Renal pelvis (tissue), 1 donor: ENCODE measurements at regions not wholly inside any gene's neighbourhood (a gene's known extent, or its start where the extent isn't known, plus 50 kb on each side); places are given as distances from the start of the nearest gene placed in this dataset.
"Not testable (repeated sequence)": the region's sequence is repeated elsewhere in the genome, so short reads cannot be mapped to it uniquely, and the experiment has no call there.

ENCODE experiments used
- DNase-seq: peaks from one replicate; pipeline ENCODE4 v3.0.0-alpha.2; 2013

DNA sequence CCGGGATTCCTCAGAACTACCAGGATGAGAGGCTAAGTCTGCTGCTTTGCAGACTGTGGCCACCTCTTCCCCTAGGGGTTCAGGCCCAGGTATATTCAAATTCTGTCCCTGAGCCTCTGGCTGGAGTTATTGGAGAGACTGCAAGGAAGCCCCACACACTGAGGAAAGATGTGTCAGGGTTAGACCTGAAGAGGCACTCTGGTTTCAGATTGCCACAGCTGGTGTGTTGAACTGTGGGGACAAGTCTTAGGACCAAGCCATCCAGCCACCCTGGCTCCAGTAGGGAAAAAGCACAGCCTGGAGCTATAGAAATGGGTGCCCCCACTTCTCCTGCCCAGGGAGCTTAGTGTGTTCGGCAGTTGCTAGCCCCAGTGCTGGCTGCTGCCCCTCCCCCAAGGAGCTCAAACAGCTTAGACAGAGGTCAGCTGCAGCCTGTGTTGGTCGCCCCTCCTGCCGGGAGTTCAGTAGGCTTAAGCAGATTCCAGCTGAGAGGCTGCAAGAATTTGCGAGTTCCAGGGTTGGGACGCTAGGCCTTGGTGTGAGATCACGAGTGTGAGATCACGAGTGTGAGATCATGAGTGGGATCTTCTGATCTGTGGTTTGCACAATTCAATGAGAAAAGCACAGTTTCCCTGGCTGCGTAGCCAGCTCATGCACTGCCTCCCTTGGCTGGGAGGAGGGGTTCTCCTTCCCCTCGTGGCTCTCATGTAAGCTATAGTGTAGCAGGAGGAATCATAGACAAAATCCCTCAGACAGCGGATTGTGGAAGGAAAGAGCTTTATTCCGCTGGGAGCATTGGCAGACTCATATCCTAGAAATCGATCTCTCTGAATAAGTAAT lies 552.1 kb upstream of the CHORDC1 start:
- no peak for DNase-seq

- DNase-seq: no peak
Observed at GRCh38 chr11:90770007-90770406, 547.2 kb upstream of the CHORDC1 start.

DNA sequence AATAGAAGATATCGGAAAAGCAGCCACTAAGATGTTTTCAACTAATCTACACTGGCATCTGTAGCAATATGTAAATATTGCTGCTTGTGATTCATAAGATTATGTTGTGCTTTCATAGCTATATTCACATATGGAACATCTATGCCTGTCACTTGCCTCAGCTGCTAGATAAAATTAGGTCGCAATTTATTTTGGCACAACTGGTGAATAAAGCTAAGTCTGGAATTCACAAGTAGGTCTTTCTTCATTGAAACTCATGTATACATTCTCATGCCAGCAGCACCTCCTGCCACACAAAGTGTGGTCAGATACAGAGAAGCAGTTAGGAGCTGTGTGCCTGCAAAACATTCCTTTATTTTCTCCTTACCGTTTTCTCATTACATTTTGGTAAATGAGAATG lies 543.3 kb upstream of the CHORDC1 start:
- DNase-seq: no peak

DNA sequence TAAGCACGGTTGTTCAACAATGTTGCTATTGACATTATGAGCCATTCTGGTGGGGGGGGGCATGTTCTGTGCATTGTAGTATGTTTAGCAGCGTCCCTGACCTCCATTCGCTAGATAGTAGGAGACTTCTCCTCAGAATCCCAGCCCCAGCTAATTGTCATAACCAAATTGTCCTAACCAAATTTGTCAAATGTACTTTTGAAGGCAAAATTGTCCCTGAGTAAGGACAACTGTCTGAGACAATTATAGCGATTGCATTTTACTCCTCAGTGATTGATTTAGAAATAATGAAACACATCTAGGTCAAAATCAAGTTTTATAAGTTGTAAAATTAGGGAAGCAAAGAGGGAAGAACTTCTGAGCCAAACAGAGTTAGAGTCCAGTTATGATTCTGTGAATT lies 541.8 kb upstream of the CHORDC1 start:
- DNase-seq: no peak

GRCh38 chr11:90757849-90758494 lies 535.1 kb upstream of the CHORDC1 start:
- no peak for DNase-seq

DNA sequence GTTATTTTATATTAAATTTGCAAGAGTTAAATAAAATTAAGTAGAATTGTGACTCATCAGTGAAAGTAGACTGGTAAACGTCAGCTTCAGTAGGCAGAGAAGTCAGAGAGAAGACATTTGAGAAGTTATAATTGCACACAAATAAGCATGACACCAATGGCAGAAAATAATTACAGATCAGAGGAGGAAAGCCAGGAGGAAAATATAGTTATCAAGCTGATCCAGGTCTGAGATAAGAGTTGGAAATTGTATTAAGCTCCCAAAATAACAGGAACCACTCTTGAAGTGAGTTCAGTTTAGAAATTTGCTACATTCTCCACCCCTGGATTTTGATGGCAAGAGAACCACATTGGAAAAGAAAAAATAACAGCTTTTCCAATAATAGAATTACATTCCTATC lies 533.8 kb upstream of the CHORDC1 start:
- DNase-seq: no peak

DNA sequence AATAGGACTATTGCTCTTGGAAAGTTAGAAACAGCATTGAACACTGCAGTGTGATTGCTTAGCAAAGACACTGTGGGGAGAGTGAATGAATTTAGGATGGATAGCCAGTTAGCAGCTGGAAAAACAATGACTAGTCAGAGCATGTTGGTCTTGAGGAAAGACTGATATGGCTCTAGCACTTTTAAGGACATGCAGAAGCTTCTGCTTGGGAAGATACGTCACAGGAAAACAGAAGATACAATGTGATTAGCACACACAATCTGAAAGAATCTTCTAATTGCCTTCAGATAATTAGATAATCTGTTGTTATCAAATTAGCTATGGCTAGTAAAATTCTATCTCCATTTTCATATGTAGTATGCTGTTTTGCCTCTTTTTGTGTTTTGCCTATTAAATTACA lies 530.7 kb upstream of the CHORDC1 start:
- no peak for DNase-seq

- DNase-seq: no peak
Observed at GRCh38 chr11:90747057-90747456, 524.2 kb upstream of the CHORDC1 start.

DNA sequence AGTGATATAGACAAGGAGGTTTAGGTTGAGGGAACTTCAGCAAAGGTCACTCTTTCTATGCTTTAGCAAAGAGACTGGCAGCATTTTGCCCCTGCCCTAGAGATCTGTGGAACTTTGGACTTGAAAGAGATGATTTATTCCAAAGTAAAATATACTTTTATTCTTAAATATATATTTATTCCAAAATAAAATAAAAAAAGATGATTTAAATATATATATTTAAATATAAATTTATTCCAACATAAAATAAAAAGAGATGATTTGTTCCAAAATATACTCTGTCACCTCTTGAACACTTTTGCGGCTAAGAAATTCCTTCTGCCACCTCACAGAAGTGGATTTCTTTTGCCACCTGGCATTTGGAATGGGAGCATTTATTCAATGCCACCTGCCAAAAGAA lies 521.3 kb upstream of the CHORDC1 start:
- DNase-seq: no peak

DNA sequence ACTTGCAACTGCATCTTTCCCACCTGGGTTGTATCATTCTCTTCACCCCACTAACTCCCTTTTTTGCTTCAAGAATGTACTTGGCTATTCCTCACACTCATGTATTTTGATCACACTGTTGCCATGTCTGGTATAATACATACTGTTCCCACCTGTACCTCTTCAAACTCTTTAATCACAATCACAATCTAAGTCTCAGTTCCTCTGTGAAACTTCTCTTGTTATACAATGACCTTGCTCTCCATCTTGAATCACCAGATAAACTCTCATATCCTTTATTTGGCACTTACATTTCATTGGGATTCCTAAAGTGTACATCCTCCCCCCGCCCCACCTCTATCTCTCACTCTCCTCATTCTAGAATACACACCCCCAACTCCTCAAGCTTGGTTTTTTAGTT lies 516.0 kb upstream of the CHORDC1 start:
- no peak for DNase-seq

DNA sequence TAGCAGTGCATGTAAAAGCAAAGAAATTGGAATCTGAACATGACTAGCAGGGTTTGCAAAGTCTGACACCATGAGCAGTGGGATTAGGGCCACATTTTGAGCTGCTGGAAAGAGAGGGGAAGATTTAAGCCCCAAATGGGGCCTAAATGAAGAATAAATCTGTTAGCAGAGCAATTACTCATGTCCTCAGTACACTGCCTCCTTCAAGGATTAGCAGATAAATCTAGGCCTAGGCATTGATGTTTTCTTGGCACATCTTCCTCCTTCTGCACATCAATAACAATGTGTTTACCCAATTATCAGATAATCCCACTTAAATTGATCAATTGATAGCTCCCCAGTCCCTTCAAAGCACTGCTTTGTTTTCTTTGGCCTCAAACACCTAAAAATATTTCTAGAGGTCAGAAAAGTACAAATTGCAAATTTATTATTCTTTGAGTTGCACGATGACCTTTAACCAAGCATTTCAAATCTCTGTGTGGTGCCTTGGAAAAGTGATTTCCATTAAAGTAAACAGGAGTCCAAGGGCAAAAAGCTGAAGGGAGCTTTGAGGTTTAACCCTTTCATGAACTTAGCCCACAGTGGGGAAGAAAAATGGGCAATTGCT lies 514.7 kb upstream of the CHORDC1 start:
- peak; percentile 82 for DNase-seq

DNA sequence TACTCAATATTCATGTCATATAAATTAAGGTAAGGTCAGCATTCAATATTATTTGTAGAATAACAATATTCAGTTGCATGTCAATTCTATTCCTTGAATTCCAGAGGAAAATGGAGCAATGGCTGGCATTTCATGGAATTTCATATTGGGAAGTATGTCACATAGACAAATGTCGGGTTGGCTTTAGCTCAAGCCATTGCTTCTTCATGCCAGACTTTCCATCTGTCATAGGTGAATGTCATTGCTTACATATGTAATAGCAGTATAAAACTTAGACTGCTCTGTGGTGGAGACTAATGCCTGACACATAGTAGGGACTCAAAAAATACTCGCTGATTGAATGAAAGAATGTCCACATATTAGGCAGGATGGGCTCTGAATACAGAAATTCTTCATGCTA lies 509.6 kb upstream of the CHORDC1 start:
- DNase-seq: no peak

GRCh38 chr11:90723475-90723874 lies 500.6 kb upstream of the CHORDC1 start:
- no peak for DNase-seq

DNA sequence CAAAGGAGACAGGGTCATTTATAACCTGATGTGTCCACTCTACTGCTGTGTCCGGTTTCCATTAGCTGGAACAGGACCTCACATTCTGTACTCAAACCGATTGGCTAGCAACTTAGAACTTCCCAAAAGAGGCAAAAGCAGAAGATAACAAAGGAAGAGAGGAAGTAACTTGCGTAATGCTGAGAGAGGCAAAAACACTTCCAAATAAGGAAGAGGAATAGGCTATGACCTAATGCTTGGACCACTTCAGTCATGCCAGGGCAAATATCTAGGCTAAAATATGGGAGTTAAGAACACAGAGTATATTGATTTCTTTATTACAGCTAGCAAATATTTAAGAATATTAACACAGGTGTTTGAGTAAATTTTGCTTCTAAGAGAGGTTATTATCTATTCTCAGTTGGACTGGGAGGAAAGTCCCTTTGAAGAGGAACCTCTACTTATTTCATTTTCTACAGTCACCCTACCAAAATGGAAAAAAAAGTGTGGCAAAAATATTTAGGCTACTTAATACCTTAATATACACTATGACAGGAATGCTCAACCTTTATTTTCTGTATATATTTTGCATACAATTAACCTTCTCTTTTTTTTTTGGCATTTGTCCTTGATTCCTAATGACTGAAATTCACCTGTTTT lies 499.8 kb upstream of the CHORDC1 start:
- DNase-seq: no peak

GRCh38 chr11:90717522-90717921 lies 494.7 kb upstream of the CHORDC1 start:
- DNase-seq: no peak

- DNase-seq: no peak
Observed at GRCh38 chr11:90705661-90706060, 482.8 kb upstream of the CHORDC1 start.

GRCh38 chr11:90704510-90704909 lies 481.7 kb upstream of the CHORDC1 start:
- DNase-seq: no peak

- no peak for DNase-seq
Observed at GRCh38 chr11:90701716-90702115, 478.9 kb upstream of the CHORDC1 start.

GRCh38 chr11:90700789-90701439 lies 478.1 kb upstream of the CHORDC1 start:
- no peak for DNase-seq

DNA sequence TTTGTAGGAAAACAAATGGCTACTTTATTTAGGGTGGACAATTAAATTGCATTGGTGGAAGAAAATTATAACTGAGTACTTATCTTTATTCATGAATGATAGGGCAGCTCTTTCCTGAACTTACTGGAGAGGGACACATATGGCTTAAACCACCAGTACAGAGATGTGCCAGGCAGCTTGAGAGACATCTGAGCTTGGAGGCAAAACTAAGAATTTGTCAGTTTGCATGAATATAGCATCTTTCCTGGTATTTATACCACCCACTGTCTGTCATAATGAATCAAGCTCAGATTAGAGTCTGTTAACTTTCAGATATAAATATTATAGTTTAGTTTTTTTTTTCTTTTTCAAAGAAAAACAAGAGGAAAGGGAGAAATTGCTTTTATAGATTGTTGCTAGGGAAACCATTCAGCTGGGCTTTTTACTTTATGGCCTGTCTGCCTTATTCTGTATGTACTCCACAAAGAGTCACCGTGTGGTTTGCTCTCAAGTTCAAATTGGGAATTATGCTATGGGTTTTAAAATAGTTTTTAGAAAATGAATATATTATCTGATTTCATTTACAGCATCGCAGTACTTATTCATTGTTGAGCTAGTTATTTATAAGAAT lies 477.0 kb upstream of the CHORDC1 start:
- DNase-seq: no peak

- no peak for DNase-seq
Observed at GRCh38 chr11:90698238-90698637, 475.4 kb upstream of the CHORDC1 start.

DNA sequence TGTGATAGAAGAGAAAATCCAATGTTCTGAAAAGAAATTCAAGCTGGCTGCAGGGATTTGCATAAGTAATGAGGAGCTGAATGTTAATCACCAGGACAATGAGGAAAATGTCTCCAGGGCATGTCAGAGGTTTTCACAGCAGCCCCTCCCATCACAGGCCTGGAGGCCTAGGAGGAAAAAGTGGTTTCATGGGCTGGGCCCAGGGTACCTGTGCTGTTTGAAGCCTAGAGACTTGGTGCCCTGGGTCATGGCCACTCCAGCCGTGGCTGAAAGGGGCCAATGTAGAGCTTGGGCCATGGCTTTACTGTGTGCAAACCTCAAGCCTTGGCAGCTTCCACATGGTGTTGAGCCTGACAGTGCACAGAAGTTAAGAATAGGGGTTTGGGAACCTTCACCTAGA lies 452.6 kb upstream of the CHORDC1 start:
- DNase-seq: not testable (repeated sequence)
